IMR-90 (cell line): ENCODE measurements at regions not wholly inside any gene's neighbourhood (a gene's known extent, or its start where the extent isn't known, plus 50 kb on each side); places are given as distances from the start of the nearest gene placed in this dataset.

ENCODE experiments used
- POLR2A ChIP-seq: IDR thresholded peaks from 2 replicates; pipeline ENCODE4 v1.6.1; 2012; ENCODE audit warnings: mild to moderate bottlenecking, low read depth, low read length
- RFX5 ChIP-seq: IDR thresholded peaks from 2 replicates; pipeline ENCODE4 v1.8.0; 2012; ENCODE audit warnings: low read depth, mild to moderate bottlenecking, low read length, moderate library complexity
- SMC3 ChIP-seq: fragments of 150-350 bp; IDR thresholded peaks from 2 replicates; pipeline ENCODE4 v1.6.1; 2016; ENCODE audit warnings: low read depth, mild to moderate bottlenecking, antibody characterized with exemption, low read length, moderate library complexity
- TF ChIP-seq, protein P1 (sequence below): conservative IDR thresholded peaks from 2 replicates; pipeline ENCODE4 v1.5.1; 2012; ENCODE audit warnings: mild to moderate bottlenecking, low read depth, low read length, improper control_type of control experiment

DNA sequence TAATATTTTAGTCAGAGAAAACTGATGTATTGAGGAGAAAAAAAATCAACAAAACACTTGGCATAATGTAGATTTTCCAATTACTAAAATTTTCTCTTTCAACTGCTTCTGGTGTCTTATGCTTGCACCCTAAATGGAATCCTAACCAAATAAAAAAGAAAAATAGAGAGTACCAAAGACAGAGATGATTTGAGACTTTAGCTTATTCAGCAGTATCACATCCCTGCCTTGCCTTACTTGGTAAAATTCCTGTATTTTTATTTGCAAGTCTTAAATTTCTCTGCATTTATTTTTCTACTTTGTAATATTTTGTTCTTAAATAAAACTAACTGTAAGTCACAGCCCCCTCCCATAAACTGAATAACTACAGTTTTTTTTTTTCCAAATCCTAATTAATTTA is 950.5 kb upstream of the INTU start:
- TF ChIP-seq SMC3 (no peak), RFX5 (no peak), POLR2A (no peak)
- TF ChIP-seq, protein P1, sequence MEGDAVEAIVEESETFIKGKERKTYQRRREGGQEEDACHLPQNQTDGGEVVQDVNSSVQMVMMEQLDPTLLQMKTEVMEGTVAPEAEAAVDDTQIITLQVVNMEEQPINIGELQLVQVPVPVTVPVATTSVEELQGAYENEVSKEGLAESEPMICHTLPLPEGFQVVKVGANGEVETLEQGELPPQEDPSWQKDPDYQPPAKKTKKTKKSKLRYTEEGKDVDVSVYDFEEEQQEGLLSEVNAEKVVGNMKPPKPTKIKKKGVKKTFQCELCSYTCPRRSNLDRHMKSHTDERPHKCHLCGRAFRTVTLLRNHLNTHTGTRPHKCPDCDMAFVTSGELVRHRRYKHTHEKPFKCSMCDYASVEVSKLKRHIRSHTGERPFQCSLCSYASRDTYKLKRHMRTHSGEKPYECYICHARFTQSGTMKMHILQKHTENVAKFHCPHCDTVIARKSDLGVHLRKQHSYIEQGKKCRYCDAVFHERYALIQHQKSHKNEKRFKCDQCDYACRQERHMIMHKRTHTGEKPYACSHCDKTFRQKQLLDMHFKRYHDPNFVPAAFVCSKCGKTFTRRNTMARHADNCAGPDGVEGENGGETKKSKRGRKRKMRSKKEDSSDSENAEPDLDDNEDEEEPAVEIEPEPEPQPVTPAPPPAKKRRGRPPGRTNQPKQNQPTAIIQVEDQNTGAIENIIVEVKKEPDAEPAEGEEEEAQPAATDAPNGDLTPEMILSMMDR = no peak
